ENCODE measurements at regions not wholly inside any gene's neighbourhood (a gene's known extent, or its start where the extent isn't known, plus 50 kb on each side); places are given as distances from the start of the nearest gene placed in this dataset.

- TF ChIP-seq, protein P1, sequence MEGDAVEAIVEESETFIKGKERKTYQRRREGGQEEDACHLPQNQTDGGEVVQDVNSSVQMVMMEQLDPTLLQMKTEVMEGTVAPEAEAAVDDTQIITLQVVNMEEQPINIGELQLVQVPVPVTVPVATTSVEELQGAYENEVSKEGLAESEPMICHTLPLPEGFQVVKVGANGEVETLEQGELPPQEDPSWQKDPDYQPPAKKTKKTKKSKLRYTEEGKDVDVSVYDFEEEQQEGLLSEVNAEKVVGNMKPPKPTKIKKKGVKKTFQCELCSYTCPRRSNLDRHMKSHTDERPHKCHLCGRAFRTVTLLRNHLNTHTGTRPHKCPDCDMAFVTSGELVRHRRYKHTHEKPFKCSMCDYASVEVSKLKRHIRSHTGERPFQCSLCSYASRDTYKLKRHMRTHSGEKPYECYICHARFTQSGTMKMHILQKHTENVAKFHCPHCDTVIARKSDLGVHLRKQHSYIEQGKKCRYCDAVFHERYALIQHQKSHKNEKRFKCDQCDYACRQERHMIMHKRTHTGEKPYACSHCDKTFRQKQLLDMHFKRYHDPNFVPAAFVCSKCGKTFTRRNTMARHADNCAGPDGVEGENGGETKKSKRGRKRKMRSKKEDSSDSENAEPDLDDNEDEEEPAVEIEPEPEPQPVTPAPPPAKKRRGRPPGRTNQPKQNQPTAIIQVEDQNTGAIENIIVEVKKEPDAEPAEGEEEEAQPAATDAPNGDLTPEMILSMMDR (conservative IDR thresholded peaks at IDR 0.05 in 1 of 2, IDR thresholded peaks at IDR 0.05 in 1 of 2; ENCODE audit: extremely low read depth in 1 of 2, insufficient read depth in 1 of 2, low read depth in 1 of 2, low read length in 2 of 2) = no peak
- no peak for TF ChIP-seq EZH2 (IDR thresholded peaks at IDR 0.05; ENCODE audit: borderline replicate concordance, low read length)
These were observed 69.9 kb upstream of the ADAMTS5 start for GRCh38 chr21:27036736-27037301.
